ENCODE measurements at regions not wholly inside any gene's neighbourhood (a gene's known extent, or its start where the extent isn't known, plus 50 kb on each side); places are given as distances from the start of the nearest gene placed in this dataset.

GRCh38 chr5:52181403-52181802 is 606.3 kb upstream of the ITGA1 start:
- Histone ChIP-seq H3K27ac (no peak overlapping the region), H3K27me3 (no peaks in the 10 kb centered on the region), H3K36me3 (no peaks in the 10 kb centered on the region), H3K4me1 (no peaks in the 10 kb centered on the region), H3K4me3 (no peak overlapping the region), H3K9me3 (no peaks in the 10 kb centered on the region)
- intact Hi-C loops (cut with DNase I), result no loop called here
- TF ChIP-seq CTCF (IDR thresholded peaks at IDR 0.05), result no peak
- no peak for DNase-seq (ENCODE audit: low spot score in 2 of 2)

GRCh38 chr5:52190737-52191136 is 597.0 kb upstream of the ITGA1 start:
- intact Hi-C loops (cut with DNase I), result no loop called here
- Histone ChIP-seq H3K4me1 (no peaks in the 10 kb centered on the region), H3K4me3 (no peak overlapping the region), H3K36me3 (no peaks in the 10 kb centered on the region), H3K9me3 (no peaks in the 10 kb centered on the region), H3K27ac (no peak overlapping the region), H3K27me3 (no peaks in the 10 kb centered on the region)
- no peak for DNase-seq (ENCODE audit: low spot score in 2 of 2)
- no peak for TF ChIP-seq CTCF (IDR thresholded peaks at IDR 0.05)

GRCh38 chr5:52199833-52200232 is 587.9 kb upstream of the ITGA1 start:
- Histone ChIP-seq H3K27me3 (no peaks in the 10 kb centered on the region), H3K27ac (no peak overlapping the region), H3K4me1 (no peaks in the 10 kb centered on the region), H3K4me3 (no peak overlapping the region), H3K36me3 (no peaks in the 10 kb centered on the region), H3K9me3 (no peaks in the 10 kb centered on the region)
- TF ChIP-seq CTCF (IDR thresholded peaks at IDR 0.05), result no peak
- DNase-seq (ENCODE audit: low spot score in 2 of 2), result no peak
- intact Hi-C loops (cut with DNase I), result no loop called here

GRCh38 chr5:52202256-52202655 is 585.5 kb upstream of the ITGA1 start:
- no peak for TF ChIP-seq CTCF (IDR thresholded peaks at IDR 0.05)
- Histone ChIP-seq H3K27me3 (no peaks in the 10 kb centered on the region), H3K9me3 (no peaks in the 10 kb centered on the region), H3K4me3 (no peak overlapping the region), H3K27ac (no peak overlapping the region), H3K36me3 (no peaks in the 10 kb centered on the region), H3K4me1 (no peaks in the 10 kb centered on the region)
- intact Hi-C loops (cut with DNase I), result no loop called here
- no peak for DNase-seq (ENCODE audit: low spot score in 2 of 2)

GRCh38 chr5:52204310-52204709 is 583.4 kb upstream of the ITGA1 start:
- H3K9me3 ChIP-seq, result no peaks in the 10 kb centered on the region
- intact Hi-C loops (cut with DNase I), result no loop called here
- no peaks in the 10 kb centered on the region for H3K36me3 ChIP-seq
- H3K27ac ChIP-seq, result no peak overlapping the region
- H3K4me3 ChIP-seq, result no peak overlapping the region
- DNase-seq (ENCODE audit: low spot score in 2 of 2), result no peak
- no peak for TF ChIP-seq CTCF (IDR thresholded peaks at IDR 0.05)
- no peaks in the 10 kb centered on the region for H3K27me3 ChIP-seq
- no peaks in the 10 kb centered on the region for H3K4me1 ChIP-seq

Data from ascending aorta (tissue), 2 donors.